DOHH2 (cell line): ENCODE measurements at regions not wholly inside any gene's neighbourhood (a gene's known extent, or its start where the extent isn't known, plus 50 kb on each side); places are given as distances from the start of the nearest gene placed in this dataset.
"Not testable (repeated sequence)": the region's sequence is repeated elsewhere in the genome, so short reads cannot be mapped to it uniquely, and the experiment has no call there.

Experiments
- H3F3A ChIP-seq: fragments of 200-600 bp; sonication (generic), shearing (Covaris generic); 2 replicates; pipeline ENCODE4 v1.6.0; 2016; ENCODE audit warnings: antibody characterized with exemption, mild to moderate bottlenecking; ENCODE audit not compliant: control insufficient read depth, insufficient read depth
- H3K27ac ChIP-seq: fragments of 200-600 bp; sonication (generic); 2 replicates; pipeline ENCODE4 v1.5.1; 2014; ENCODE audit warnings: low read depth, mild to moderate bottlenecking, low read length, moderate library complexity
- H3K27me3 ChIP-seq: fragments of 200-600 bp; sonication (generic); 2 replicates; pipeline ENCODE4 v1.6.1; 2014; ENCODE audit warnings: mild to moderate bottlenecking, low read length, mixed read lengths; ENCODE audit not compliant: control insufficient read depth
- H3K36me3 ChIP-seq: fragments of 200-600 bp; sonication (generic); 2 replicates; pipeline ENCODE4 v1.6.1; 2014; ENCODE audit warnings: mild to moderate bottlenecking, low read length, moderate library complexity, mixed read lengths; ENCODE audit not compliant: control insufficient read depth
- H3K4me1 ChIP-seq: fragments of 200-600 bp; sonication (generic); 2 replicates; pipeline ENCODE4 v1.6.1; 2014; ENCODE audit warnings: mild to moderate bottlenecking, low read length, mixed read lengths; ENCODE audit not compliant: control insufficient read depth
- H3K4me2 ChIP-seq: fragments of 200-600 bp; sonication (generic); 2 replicates; pipeline ENCODE4 v1.6.0; 2014; ENCODE audit warnings: mild to moderate bottlenecking, low read length, moderate library complexity
- H3K4me3 ChIP-seq: fragments of 200-600 bp; sonication (generic); 2 replicates; pipeline ENCODE4 v1.5.1; 2014; ENCODE audit warnings: mild to moderate bottlenecking, low read length, mixed read lengths
- H3K79me2 ChIP-seq: fragments of 200-600 bp; sonication (generic); 2 replicates; pipeline ENCODE4 v1.6.1; 2014; ENCODE audit warnings: mild to moderate bottlenecking, low read length, mixed read lengths; ENCODE audit not compliant: control insufficient read depth
- H3K9me2 ChIP-seq: fragments of 200-600 bp; sonication (generic); replicated peaks from 2 replicates; pipeline ENCODE4 v1.6.1; 2014; ENCODE audit warnings: mild to moderate bottlenecking, low read length, mixed read lengths; ENCODE audit not compliant: control insufficient read depth
- H3K9me3 ChIP-seq: fragments of 200-600 bp; sonication (generic); 2 replicates; pipeline ENCODE4 v1.6.1; 2014; ENCODE audit warnings: antibody characterized with exemption, low read length, mixed read lengths; ENCODE audit not compliant: control insufficient read depth, insufficient read depth
- H4K20me1 ChIP-seq: fragments of 200-600 bp; sonication (generic); 2 replicates; pipeline ENCODE4 v1.6.0; 2014; ENCODE audit warnings: low read depth, mild to moderate bottlenecking, antibody characterized with exemption, low read length, moderate library complexity; ENCODE audit not compliant: control insufficient read depth, insufficient read depth
- EZH2phosphoT487 ChIP-seq: fragments of 200-600 bp; sonication (generic); IDR thresholded peaks from 2 replicates; pipeline ENCODE4 v1.6.1; 2017; ENCODE audit warnings: borderline replicate concordance, mild to moderate bottlenecking, antibody characterized with exemption, low read length, moderate library complexity, mixed read lengths
- TF ChIP-seq, protein P1 (sequence below): fragments of 200-600 bp; sonication (generic); IDR thresholded peaks from one replicate; pipeline ENCODE4 v1.5.1; 2014; ENCODE audit warnings: antibody characterized with exemption, mild to moderate bottlenecking, low read depth, low read length; ENCODE audit not compliant: poor library complexity, severe bottlenecking

DNA sequence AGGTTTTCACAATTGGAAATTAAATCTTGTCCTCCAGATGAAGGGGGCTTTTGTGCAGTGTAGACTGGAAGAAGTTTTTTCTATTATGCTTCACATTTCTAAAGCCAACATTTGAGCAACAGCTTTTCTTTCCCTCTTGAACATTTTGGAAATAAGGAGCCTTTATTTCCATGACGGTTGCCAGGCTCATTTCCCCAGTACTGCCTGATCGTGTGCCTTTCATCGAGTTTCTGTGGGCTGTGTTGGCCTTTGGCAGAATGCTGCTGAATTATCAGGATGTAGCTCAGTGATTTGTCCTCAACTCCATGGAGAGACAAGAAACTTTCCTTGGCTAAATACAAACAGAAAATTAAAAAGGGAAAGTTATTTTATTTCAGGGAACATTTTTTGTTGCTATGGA is 314.8 kb upstream of the LRRC3B start:
- H3F3A ChIP-seq = no peaks in the 10 kb centered on the region
- TF ChIP-seq, protein P1, sequence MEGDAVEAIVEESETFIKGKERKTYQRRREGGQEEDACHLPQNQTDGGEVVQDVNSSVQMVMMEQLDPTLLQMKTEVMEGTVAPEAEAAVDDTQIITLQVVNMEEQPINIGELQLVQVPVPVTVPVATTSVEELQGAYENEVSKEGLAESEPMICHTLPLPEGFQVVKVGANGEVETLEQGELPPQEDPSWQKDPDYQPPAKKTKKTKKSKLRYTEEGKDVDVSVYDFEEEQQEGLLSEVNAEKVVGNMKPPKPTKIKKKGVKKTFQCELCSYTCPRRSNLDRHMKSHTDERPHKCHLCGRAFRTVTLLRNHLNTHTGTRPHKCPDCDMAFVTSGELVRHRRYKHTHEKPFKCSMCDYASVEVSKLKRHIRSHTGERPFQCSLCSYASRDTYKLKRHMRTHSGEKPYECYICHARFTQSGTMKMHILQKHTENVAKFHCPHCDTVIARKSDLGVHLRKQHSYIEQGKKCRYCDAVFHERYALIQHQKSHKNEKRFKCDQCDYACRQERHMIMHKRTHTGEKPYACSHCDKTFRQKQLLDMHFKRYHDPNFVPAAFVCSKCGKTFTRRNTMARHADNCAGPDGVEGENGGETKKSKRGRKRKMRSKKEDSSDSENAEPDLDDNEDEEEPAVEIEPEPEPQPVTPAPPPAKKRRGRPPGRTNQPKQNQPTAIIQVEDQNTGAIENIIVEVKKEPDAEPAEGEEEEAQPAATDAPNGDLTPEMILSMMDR = no peak
- no peak for TF ChIP-seq EZH2phosphoT487
- no peaks in the 10 kb centered on the region for H3K27me3 ChIP-seq

DNA sequence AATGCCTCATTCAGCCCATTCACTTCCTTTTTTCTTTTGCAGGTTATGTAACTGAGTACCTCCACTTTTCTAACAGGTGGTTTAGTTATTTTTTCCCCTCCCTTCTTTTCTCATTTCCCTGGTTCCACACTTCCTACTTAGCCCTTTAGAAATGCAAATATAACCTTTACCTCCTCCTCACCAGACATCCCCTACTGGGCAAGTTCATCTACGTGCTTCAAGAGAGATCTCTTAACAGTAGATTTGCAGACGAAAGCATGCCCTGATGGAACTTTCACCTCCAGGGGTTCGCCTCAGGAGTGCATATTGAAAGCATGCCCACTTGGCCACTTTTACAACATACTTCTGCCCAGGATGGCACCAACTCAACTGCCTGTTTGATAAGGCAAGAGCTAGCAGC is 314.1 kb upstream of the LRRC3B start:
- no peaks in the 10 kb centered on the region for H3K9me3 ChIP-seq

More for the DNA sequence above, 314.8 kb upstream of the LRRC3B start:
- Histone ChIP-seq H3K9me2 (no peaks in the 10 kb centered on the region), H3K4me2 (no peak overlapping the region), H3K27ac (no peak overlapping the region), H3K4me3 (no peak overlapping the region), H3K36me3 (no peaks in the 10 kb centered on the region), H3K79me2 (no peaks in the 10 kb centered on the region), H3K9me3 (no peaks in the 10 kb centered on the region), H4K20me1 (no peaks in the 10 kb centered on the region), H3K4me1 (no peaks in the 10 kb centered on the region)

DNA sequence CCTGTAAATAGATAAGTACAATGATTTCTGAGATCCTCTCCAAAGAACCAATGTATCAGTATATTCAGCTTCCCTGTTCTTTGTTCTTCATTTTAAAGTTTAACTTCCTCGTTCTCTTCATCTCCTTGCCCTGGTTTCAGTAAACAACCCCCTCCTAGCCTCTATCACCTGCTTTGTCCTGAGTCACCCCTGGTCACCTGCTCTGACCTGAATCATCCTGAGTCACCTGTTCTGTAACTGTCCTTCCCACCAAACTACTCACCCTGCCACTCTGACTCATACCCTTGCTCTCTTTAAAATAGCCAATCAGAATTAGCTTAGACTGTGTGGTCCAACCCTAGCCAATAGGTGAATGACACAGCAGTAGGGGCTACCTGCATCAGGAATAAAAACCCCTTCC is 313.0 kb upstream of the LRRC3B start:
- H3K4me3 ChIP-seq, H3K27me3 ChIP-seq, H3K9me2 ChIP-seq, H3K79me2 ChIP-seq, H4K20me1 ChIP-seq, H3F3A ChIP-seq, H3K36me3 ChIP-seq, H3K4me1 ChIP-seq, H3K27ac ChIP-seq, H3K9me3 ChIP-seq, H3K4me2 ChIP-seq: not testable (repeated sequence)

More for the DNA sequence above, 314.1 kb upstream of the LRRC3B start:
- no peak for TF ChIP-seq EZH2phosphoT487
- TF ChIP-seq, protein P1 = no peak
- no peak overlapping the region for H3K4me3 ChIP-seq
- H4K20me1 ChIP-seq = no peaks in the 10 kb centered on the region
- H3K27ac ChIP-seq = no peak overlapping the region
- H3K36me3 ChIP-seq = no peaks in the 10 kb centered on the region
- no peak overlapping the region for H3K4me2 ChIP-seq
- no peaks in the 10 kb centered on the region for H3K9me2 ChIP-seq
- no peaks in the 10 kb centered on the region for H3K4me1 ChIP-seq
- H3K27me3 ChIP-seq = no peaks in the 10 kb centered on the region
- no peaks in the 10 kb centered on the region for H3F3A ChIP-seq
- no peaks in the 10 kb centered on the region for H3K79me2 ChIP-seq

DNA sequence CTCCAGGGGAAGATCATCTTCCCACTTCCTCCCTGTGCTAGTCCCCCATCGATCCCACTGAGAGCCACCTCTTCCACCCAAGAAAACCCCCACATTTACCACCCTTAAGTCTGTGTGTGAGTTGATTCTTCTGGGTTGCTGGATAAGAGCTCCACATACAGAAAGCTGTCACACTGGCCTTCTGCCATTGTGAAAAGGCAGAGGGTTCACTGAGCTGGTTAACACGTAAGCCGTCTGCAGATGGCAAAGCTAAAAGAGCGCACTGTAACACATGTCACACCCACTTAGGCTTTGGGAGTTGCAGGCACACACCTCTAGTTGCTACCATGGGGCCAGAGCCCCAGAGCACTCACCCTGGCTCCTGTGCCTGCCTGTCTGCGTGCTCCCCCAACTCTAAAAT is 309.8 kb upstream of the LRRC3B start:
- Histone ChIP-seq H3K27me3 (no peaks in the 10 kb centered on the region), H3K36me3 (no peaks in the 10 kb centered on the region), H3K4me1 (no peaks in the 10 kb centered on the region), H3K79me2 (no peaks in the 10 kb centered on the region), H3K9me3 (no peaks in the 10 kb centered on the region), H3K27ac (no peak overlapping the region), H4K20me1 (no peaks in the 10 kb centered on the region), H3K4me3 (no peak overlapping the region), H3F3A (no peaks in the 10 kb centered on the region), H3K4me2 (no peak overlapping the region), H3K9me2 (no peaks in the 10 kb centered on the region)
- TF ChIP-seq EZH2phosphoT487 = no peak
- TF ChIP-seq, protein P1 = no peak
